ENCODE measurements at regions not wholly inside any gene's neighbourhood (a gene's known extent, or its start where the extent isn't known, plus 50 kb on each side); places are given as distances from the start of the nearest gene placed in this dataset.

DNA sequence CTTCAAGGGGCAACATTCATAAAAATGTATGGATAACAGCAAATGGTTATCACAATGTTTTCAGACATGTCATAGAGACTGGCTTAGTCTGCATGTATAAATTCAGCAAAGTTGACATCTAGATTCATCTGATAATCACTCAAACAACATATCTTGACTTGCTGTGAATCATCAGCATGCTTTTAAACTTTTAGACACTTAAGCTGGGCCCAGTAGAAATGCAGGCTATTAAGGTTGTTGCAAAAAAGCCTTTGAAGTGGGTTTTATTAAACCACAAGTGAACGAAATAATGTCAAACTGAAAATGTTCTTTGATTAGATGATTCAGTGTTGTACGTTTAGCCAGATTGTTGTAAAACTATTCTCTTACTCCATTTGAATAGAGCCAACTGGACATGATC lies 759.6 kb downstream of the NXPH1 start:
- TF ChIP-seq GATA2 (IDR thresholded peaks at IDR 0.05; ENCODE audit: low read depth, low read length): no peak
- TF ChIP-seq GATA3 (IDR thresholded peaks at IDR 0.05; ENCODE audit: low read depth, low read length): no peak
